ENCODE measurements at regions not wholly inside any gene's neighbourhood (a gene's known extent, or its start where the extent isn't known, plus 50 kb on each side); places are given as distances from the start of the nearest gene placed in this dataset.

DNA sequence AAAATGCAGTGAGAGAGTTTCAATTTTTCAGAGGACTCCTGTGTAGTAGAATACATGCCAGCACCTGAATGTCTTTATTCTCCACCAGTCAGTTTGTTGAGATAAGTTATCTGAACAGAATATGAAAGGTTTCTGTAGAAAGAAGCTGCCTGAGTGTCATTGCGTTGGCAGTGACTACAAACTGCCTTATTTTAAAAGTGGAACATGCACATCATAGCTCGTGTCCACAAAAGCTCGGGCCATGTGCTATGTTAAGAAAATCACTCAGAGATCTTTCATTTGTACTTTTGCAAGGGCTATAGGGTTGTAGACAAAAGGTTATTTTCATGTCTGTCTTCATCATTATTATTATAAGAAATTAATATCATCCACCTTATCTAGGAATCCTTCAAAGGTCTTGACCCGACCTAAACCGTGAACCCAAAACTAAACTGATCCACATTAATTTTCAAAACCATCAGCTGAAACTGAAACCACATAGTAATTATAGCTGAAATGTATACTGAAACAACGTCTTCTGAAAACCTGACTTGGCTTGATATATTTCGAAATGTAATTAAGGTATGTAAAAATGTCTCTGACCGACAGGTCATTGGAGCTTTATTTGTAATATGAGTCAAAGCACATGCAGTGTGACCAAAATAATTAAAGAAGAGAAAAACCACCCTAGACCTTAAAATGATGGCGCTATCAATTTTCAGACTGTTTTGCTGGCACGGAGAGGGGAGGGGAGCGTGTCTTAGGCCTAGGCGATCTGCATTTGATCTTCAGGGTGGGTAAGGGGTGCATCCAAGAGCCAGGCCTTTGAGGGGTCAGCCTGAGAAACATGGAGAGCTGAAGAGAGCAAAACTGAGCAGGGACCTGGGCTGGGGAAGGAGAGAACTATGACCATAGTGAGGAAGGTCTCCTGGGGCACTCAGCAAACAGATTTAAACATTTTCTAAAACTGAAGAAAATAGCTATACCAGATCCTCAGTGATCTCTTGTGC is 232.1 kb downstream of the SOX11 start:
- Histone ChIP-seq H3K4me1 (ENCODE audit: control insufficient read depth in 1 of 2, low read depth in 2 of 2) (no peaks in the 10 kb centered on the region), H3K27ac (no peak overlapping the region), H3K4me3 (no peak overlapping the region), H3K9me3 (no peaks in the 10 kb centered on the region), H3K27me3 (replicated peaks; ENCODE audit: insufficient read depth) (no peaks in the 10 kb centered on the region), H3K36me3 (no peaks in the 10 kb centered on the region)
- DNase-seq (ENCODE audit: low spot score) (no peak), ATAC-seq (ENCODE audit: insufficient number of reproducible peaks, low FRiP score, low read depth) (no peak)
- TF ChIP-seq, protein P1, sequence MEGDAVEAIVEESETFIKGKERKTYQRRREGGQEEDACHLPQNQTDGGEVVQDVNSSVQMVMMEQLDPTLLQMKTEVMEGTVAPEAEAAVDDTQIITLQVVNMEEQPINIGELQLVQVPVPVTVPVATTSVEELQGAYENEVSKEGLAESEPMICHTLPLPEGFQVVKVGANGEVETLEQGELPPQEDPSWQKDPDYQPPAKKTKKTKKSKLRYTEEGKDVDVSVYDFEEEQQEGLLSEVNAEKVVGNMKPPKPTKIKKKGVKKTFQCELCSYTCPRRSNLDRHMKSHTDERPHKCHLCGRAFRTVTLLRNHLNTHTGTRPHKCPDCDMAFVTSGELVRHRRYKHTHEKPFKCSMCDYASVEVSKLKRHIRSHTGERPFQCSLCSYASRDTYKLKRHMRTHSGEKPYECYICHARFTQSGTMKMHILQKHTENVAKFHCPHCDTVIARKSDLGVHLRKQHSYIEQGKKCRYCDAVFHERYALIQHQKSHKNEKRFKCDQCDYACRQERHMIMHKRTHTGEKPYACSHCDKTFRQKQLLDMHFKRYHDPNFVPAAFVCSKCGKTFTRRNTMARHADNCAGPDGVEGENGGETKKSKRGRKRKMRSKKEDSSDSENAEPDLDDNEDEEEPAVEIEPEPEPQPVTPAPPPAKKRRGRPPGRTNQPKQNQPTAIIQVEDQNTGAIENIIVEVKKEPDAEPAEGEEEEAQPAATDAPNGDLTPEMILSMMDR (IDR thresholded peaks at IDR 0.05), result no peak

DNA sequence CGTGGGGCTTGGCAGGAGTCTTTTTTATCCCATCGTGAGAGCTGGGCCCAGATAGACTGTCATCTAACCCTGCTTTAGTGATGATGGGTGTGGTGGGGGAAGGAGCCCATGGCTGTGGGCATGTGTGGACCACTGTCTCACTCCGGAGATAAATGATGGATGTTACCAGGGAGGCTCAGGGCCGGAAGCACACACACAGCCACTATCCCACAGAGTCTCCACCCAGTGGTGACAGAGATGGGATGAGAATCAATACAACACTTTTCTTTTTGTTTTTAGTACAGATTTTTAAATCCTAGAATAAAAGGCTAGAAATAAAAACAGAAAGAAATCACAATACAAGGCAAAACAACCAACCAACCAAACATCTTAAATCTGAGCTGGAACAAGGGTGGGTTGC is 233.4 kb downstream of the SOX11 start:
- Histone ChIP-seq H3K4me3 (no peak overlapping the region), H3K27me3 (replicated peaks; ENCODE audit: insufficient read depth) (no peaks in the 10 kb centered on the region), H3K9me3 (no peaks in the 10 kb centered on the region), H3K27ac (no peak overlapping the region), H3K4me1 (ENCODE audit: control insufficient read depth in 1 of 2, low read depth in 2 of 2) (no peaks in the 10 kb centered on the region), H3K36me3 (no peaks in the 10 kb centered on the region)
- ATAC-seq (ENCODE audit: insufficient number of reproducible peaks, low FRiP score, low read depth), result no peak
- no peak for DNase-seq (ENCODE audit: low spot score)
- TF ChIP-seq, protein P1 (IDR thresholded peaks at IDR 0.05), result no peak

DNA sequence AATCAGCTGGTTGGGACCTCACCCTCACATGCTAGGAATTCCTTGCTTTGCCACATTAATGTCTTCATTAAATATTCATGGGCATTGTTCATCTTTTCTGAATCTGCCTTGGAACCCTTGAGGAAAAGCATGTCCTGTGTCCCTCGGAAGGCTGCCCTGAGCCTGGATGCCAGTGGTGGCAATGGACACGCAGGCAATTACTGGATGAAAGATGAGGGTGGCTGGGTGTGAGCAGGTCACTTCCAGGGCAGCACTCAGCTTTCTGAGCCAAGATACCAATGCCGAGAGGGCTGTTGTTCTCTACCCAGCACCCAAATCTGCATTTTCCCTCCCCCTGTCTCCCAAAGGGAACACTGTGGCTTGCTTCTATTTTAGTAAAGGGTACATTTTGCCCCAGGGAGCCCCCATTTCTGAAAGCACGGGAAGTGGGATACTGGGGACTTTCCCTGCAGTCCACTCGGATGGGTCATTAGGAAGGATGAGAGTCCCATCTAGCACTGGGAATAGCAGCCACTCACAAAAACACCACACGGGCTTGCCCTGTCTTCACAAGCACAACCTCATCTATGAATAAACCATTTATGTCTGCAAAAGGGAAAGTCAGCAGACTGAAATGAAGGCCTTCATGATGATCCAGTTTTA is 234.8 kb downstream of the SOX11 start:
- TF ChIP-seq, protein P1 (IDR thresholded peaks at IDR 0.05), result no peak
- DNase-seq (ENCODE audit: low spot score), result no peak

DNA sequence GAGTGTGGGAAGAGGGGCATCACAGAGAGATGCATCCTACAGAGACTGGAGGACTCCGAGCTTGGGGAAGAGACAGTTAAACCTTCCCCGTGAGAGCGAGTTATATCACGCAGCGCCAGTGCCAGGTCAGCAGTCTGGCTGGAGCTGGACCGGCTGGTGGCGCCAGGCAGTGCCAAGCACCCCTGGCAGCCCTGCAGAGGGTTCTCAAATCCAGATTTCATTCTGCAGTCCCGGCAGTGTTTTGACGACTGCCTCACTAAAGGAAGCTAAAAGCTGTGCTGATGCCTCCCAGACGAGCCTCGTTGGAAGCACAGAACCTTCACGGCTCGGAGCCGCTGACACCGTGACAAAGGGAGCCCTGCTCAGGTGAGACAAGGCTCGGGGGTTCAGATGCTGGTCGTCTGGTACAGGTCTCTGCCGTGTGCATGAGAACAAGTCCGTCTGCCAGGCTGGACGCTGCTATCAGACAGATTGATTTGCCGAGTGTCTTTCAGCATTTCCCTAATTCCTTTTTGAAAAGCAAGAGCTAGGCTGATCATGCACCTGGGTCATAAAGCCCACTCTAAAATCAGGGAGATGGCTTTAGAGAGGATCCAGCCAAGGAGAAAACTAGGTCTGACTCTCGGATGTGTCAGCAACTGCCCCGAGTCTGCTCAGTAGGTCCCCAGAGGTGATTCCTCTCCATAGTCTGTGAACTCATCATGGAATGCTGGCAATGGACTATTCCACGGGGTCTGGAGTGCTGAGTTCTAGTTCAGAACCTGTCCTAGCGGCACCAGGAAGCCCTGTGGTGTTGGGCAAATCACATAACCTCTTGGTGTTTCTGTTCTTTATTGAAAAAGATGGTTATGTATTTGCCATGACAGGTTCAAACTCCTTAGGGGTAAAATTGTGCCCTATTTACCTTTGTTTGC is 240.6 kb downstream of the SOX11 start:
- H3K9me3 ChIP-seq, result no peaks in the 10 kb centered on the region
- TF ChIP-seq, protein P1 (IDR thresholded peaks at IDR 0.05), result no peak
- H3K4me1 ChIP-seq (ENCODE audit: control insufficient read depth in 1 of 2, low read depth in 2 of 2), result no peaks in the 10 kb centered on the region
- H3K4me3 ChIP-seq, result no peak overlapping the region
- no peak overlapping the region for H3K27ac ChIP-seq
- ATAC-seq (ENCODE audit: insufficient number of reproducible peaks, low FRiP score, low read depth) (no peak), DNase-seq (ENCODE audit: low spot score) (no peak)
- H3K36me3 ChIP-seq, result no peaks in the 10 kb centered on the region
- no peaks in the 10 kb centered on the region for H3K27me3 ChIP-seq (replicated peaks; ENCODE audit: insufficient read depth)

More for the DNA sequence above, 234.8 kb downstream of the SOX11 start:
- Histone ChIP-seq H3K27me3 (replicated peaks; ENCODE audit: insufficient read depth) (no peaks in the 10 kb centered on the region), H3K36me3 (no peaks in the 10 kb centered on the region), H3K9me3 (no peaks in the 10 kb centered on the region), H3K4me1 (ENCODE audit: control insufficient read depth in 1 of 2, low read depth in 2 of 2) (no peaks in the 10 kb centered on the region), H3K27ac (no peak overlapping the region), H3K4me3 (no peak overlapping the region)
- ATAC-seq (ENCODE audit: insufficient number of reproducible peaks, low FRiP score, low read depth), result no peak
